Ascending aorta (tissue), 2 donors: ENCODE measurements at regions not wholly inside any gene's neighbourhood (a gene's known extent, or its start where the extent isn't known, plus 50 kb on each side); places are given as distances from the start of the nearest gene placed in this dataset.

Experiments used
- DNase-seq, 2 donors: peaks; one replicate each; pipeline ENCODE4 v3.0.0-alpha.2; 2019; ENCODE audit warnings: low spot score in 2 of 2
- H3K27ac ChIP-seq, 2 donors: fragments of 200-600 bp; sonication (generic); one replicate each; pipeline ENCODE4 v1.5.1; 2016 to 2017; ENCODE audit warnings: mild to moderate bottlenecking in 1 of 2
- H3K27me3 ChIP-seq: fragments of 200-600 bp; sonication (generic); one replicate; pipeline ENCODE4 v1.5.1; 2017
- H3K36me3 ChIP-seq, 2 donors: fragments of 200-600 bp; sonication (generic); one replicate each; pipeline ENCODE4 v1.5.1; 2016
- H3K4me1 ChIP-seq, 2 donors: fragments of 200-600 bp; sonication (generic); one replicate each; pipeline ENCODE4 v1.5.1; 2016 to 2017; ENCODE audit warnings: mild to moderate bottlenecking in 1 of 2
- H3K4me3 ChIP-seq, 2 donors: fragments of 200-600 bp; sonication (generic); one replicate each; pipeline ENCODE4 v1.5.1; 2016 to 2017; ENCODE audit warnings: mild to moderate bottlenecking in 1 of 2
- H3K9me3 ChIP-seq, 2 donors: fragments of 200-600 bp; sonication (generic); one replicate each; pipeline ENCODE4 v1.5.1; 2016
- CTCF ChIP-seq, 3 experiments: fragments of 200-600 bp in 2 of 3; fragments of 450-650 bp in 1 of 3; sonication (generic) in 2 of 3; IDR thresholded peaks; one replicate each; pipeline ENCODE4 v1.5.1; 2016 to 2019; ENCODE audit warnings: antibody characterized with exemption in 3 of 3, mild to moderate bottlenecking in 1 of 3, moderate library complexity in 1 of 3
- intact Hi-C: fragments of 100-400 bp; cut with DNase I; formaldehyde crosslinking; loops from one replicate; pipeline ENCODE4 v1.15.1; 2023

- no peaks in the 10 kb centered on the region for H3K27me3 ChIP-seq
- intact Hi-C loops: no loop called here
- peak overlapping the region; percentile 73 to 84 for H3K27ac ChIP-seq
These were observed 189.5 kb upstream of the CTAGE1 start for GRCh38 chr18:22607284-22607635.

GRCh38 chr18:22608847-22609246, 191.1 kb upstream of the CTAGE1 start:
- H3K27me3 ChIP-seq: no peaks in the 10 kb centered on the region
- peaks cover 15 to 44% of the 10 kb centered on the region in 2 donors for H3K4me1 ChIP-seq
- H3K36me3 ChIP-seq: no peaks in the 10 kb centered on the region
- H3K27ac ChIP-seq: peak overlapping the region; percentile 64 to 84
- H3K9me3 ChIP-seq: no peaks in the 10 kb centered on the region
- no peak overlapping the region for H3K4me3 ChIP-seq
- intact Hi-C loops: no loop called here
- DNase-seq: no peak
- TF ChIP-seq CTCF (IDR thresholded peaks at IDR 0.05): no peak

More at GRCh38 chr18:22607284-22607635, 189.5 kb upstream of the CTAGE1 start:
- Histone ChIP-seq H3K4me1 (peaks cover 15 to 47% of the 10 kb centered on the region in 2 donors), H3K4me3 (no peak overlapping the region), H3K36me3 (no peaks in the 10 kb centered on the region), H3K9me3 (no peaks in the 10 kb centered on the region)
- TF ChIP-seq CTCF (IDR thresholded peaks at IDR 0.05): no peak
- no peak for DNase-seq

GRCh38 chr18:22609642-22610041, 191.9 kb upstream of the CTAGE1 start:
- TF ChIP-seq CTCF (IDR thresholded peaks at IDR 0.05): no peak
- no peaks in the 10 kb centered on the region for H3K36me3 ChIP-seq
- H3K4me3 ChIP-seq: peak overlapping the region in 1 of 2 donors; percentile 13
- H3K9me3 ChIP-seq: no peaks in the 10 kb centered on the region
- H3K4me1 ChIP-seq: peaks cover 15 to 37% of the 10 kb centered on the region in 2 donors
- DNase-seq: peak in 1 of 2 donors; percentile 77
- intact Hi-C loops: no loop called here
- H3K27me3 ChIP-seq: no peaks in the 10 kb centered on the region
- peak overlapping the region; percentile 64 to 84 for H3K27ac ChIP-seq

GRCh38 chr18:22613058-22613690, 195.5 kb upstream of the CTAGE1 start:
- H3K27me3 ChIP-seq: no peaks in the 10 kb centered on the region
- no peaks in the 10 kb centered on the region for H3K36me3 ChIP-seq
- no peak for DNase-seq
- no peak for TF ChIP-seq CTCF (IDR thresholded peaks at IDR 0.05)
- no peaks in the 10 kb centered on the region for H3K9me3 ChIP-seq
- no peak overlapping the region for H3K27ac ChIP-seq
- intact Hi-C loops: no loop called here
- peaks cover 7 to 14% of the 10 kb centered on the region in 2 donors for H3K4me1 ChIP-seq
- no peak overlapping the region for H3K4me3 ChIP-seq

GRCh38 chr18:22613788-22614187, 196.1 kb upstream of the CTAGE1 start:
- Histone ChIP-seq H3K27me3 (no peaks in the 10 kb centered on the region), H3K36me3 (no peaks in the 10 kb centered on the region), H3K9me3 (no peaks in the 10 kb centered on the region), H3K4me1 (peaks cover 7 to 12% of the 10 kb centered on the region in 2 donors), H3K4me3 (no peak overlapping the region), H3K27ac (no peak overlapping the region)
- intact Hi-C loops: no loop called here
- DNase-seq: no peak
- TF ChIP-seq CTCF (IDR thresholded peaks at IDR 0.05): no peak

- no peaks in the 10 kb centered on the region for H3K9me3 ChIP-seq
- no peaks in the 10 kb centered on the region for H3K4me1 ChIP-seq
- H3K36me3 ChIP-seq: no peaks in the 10 kb centered on the region
- H3K27ac ChIP-seq: no peak overlapping the region
- no peak for DNase-seq
- no peak for TF ChIP-seq CTCF (IDR thresholded peaks at IDR 0.05)
- intact Hi-C loops: no loop called here
- H3K4me3 ChIP-seq: no peak overlapping the region
- no peaks in the 10 kb centered on the region for H3K27me3 ChIP-seq
These were observed 205.8 kb upstream of the CTAGE1 start for GRCh38 chr18:22623513-22623912.
